ENCODE measurements at regions not wholly inside any gene's neighbourhood (a gene's known extent, or its start where the extent isn't known, plus 50 kb on each side); places are given as distances from the start of the nearest gene placed in this dataset.

DNA sequence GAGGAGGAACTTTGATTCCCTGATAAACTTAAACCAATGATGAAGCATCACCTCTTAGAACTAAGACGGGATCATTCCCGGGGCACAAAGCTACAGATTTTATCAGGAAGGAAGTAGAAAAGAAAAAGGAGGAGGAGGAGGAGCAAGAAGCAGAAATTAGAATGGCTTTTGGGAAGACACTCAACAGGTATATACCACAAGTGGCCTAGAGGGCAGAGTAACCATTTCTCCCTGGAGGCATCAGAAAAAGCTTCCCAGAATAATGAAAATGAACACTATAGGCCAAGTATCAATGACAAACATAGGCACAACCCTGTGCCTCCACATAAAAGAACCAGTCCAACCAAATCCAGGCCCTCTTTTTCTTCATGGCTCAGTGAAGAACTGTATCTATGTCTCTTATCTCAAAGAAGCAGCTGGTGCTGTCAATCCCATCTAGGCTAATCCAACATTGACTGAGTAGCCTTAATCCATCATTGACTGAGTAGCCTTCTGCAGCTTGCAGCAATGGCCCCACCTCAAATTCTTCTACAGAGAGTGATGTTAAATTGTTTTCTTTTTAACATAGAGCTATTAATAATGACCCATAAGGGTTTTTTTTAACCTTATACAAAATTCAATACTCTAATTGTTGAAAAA is 178.8 kb upstream of the KIF2A start:
- TF ChIP-seq POLR2AphosphoS5 (IDR thresholded peaks at IDR 0.05; ENCODE audit: low read depth, low read length), result no peak
- TF ChIP-seq, protein P1, sequence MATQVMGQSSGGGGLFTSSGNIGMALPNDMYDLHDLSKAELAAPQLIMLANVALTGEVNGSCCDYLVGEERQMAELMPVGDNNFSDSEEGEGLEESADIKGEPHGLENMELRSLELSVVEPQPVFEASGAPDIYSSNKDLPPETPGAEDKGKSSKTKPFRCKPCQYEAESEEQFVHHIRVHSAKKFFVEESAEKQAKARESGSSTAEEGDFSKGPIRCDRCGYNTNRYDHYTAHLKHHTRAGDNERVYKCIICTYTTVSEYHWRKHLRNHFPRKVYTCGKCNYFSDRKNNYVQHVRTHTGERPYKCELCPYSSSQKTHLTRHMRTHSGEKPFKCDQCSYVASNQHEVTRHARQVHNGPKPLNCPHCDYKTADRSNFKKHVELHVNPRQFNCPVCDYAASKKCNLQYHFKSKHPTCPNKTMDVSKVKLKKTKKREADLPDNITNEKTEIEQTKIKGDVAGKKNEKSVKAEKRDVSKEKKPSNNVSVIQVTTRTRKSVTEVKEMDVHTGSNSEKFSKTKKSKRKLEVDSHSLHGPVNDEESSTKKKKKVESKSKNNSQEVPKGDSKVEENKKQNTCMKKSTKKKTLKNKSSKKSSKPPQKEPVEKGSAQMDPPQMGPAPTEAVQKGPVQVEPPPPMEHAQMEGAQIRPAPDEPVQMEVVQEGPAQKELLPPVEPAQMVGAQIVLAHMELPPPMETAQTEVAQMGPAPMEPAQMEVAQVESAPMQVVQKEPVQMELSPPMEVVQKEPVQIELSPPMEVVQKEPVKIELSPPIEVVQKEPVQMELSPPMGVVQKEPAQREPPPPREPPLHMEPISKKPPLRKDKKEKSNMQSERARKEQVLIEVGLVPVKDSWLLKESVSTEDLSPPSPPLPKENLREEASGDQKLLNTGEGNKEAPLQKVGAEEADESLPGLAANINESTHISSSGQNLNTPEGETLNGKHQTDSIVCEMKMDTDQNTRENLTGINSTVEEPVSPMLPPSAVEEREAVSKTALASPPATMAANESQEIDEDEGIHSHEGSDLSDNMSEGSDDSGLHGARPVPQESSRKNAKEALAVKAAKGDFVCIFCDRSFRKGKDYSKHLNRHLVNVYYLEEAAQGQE (IDR thresholded peaks at IDR 0.05; ENCODE audit: insufficient read depth in 1 of 2, low read depth in 2 of 2, low read length in 2 of 2), result no peak
- no peak for TF ChIP-seq FOXP2 (optimal IDR thresholded peaks at IDR 0.05; ENCODE audit: borderline replicate concordance, extremely low read depth, extremely low read length, insufficient read depth)
- no peak for TF ChIP-seq TAF1 (IDR thresholded peaks at IDR 0.05; ENCODE audit: borderline replicate concordance, insufficient read depth, low read length)
- TF ChIP-seq SIN3A (IDR thresholded peaks at IDR 0.05; ENCODE audit: borderline replicate concordance, insufficient read depth, low read length), result no peak

GRCh38 chr5:62130107-62130506 is 175.9 kb upstream of the KIF2A start:
- TF ChIP-seq SIN3A (IDR thresholded peaks at IDR 0.05; ENCODE audit: borderline replicate concordance, insufficient read depth, low read length) (no peak), FOXP2 (optimal IDR thresholded peaks at IDR 0.05; ENCODE audit: borderline replicate concordance, extremely low read depth, extremely low read length, insufficient read depth) (no peak), POLR2AphosphoS5 (IDR thresholded peaks at IDR 0.05; ENCODE audit: low read depth, low read length) (no peak), TAF1 (IDR thresholded peaks at IDR 0.05; ENCODE audit: borderline replicate concordance, insufficient read depth, low read length) (no peak)
- TF ChIP-seq, protein P1 (IDR thresholded peaks at IDR 0.05; ENCODE audit: insufficient read depth in 1 of 2, low read depth in 2 of 2, low read length in 2 of 2), result no peak

DNA sequence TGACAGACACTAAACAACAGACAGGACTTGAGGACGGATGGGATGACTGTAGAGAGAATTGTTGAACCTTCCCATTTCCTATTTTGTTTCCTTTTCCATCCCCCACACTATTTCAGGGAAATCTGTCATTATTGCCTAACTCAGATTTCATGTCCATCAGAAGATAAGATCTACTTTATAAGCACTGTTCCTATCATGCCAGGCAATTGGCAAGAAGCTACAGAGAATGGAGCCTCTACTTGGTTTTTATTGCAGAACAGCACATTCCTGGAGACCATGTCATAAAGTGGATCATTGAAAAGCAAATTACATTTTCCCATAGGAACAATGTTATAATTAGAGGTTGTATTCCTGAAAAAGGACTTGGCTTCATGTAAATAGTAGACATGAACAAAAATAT is 173.7 kb upstream of the KIF2A start:
- TF ChIP-seq, protein P1 (IDR thresholded peaks at IDR 0.05; ENCODE audit: insufficient read depth in 1 of 2, low read depth in 2 of 2, low read length in 2 of 2), result no peak
- TF ChIP-seq SIN3A (IDR thresholded peaks at IDR 0.05; ENCODE audit: borderline replicate concordance, insufficient read depth, low read length) (no peak), TAF1 (IDR thresholded peaks at IDR 0.05; ENCODE audit: borderline replicate concordance, insufficient read depth, low read length) (no peak), FOXP2 (optimal IDR thresholded peaks at IDR 0.05; ENCODE audit: borderline replicate concordance, extremely low read depth, extremely low read length, insufficient read depth) (no peak), POLR2AphosphoS5 (IDR thresholded peaks at IDR 0.05; ENCODE audit: low read depth, low read length) (no peak)

- no peak for TF ChIP-seq TAF1 (IDR thresholded peaks at IDR 0.05; ENCODE audit: borderline replicate concordance, insufficient read depth, low read length)
These were observed 172.6 kb upstream of the KIF2A start for GRCh38 chr5:62133426-62133825.

DNA sequence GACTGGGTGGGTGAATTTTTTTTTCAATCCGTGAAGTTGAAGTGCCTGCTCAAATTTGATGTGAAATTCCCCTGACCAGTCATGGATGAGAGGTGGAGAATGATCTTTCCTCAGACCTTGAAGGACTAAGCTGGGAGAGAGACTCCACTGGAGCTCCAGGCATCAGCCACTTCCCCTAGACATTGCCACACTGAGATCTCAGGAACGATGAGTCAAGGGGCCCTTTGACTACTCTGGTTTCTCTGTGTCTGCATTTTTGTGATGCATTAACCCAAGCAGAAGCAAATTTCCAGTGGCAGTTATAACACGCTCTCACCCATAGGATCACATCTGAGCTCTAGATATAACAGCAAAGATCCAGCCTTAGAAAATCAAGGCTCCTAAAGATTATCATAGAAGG is 171.2 kb upstream of the KIF2A start:
- no peak for TF ChIP-seq SIN3A (IDR thresholded peaks at IDR 0.05; ENCODE audit: borderline replicate concordance, insufficient read depth, low read length)
- TF ChIP-seq, protein P1 (IDR thresholded peaks at IDR 0.05; ENCODE audit: insufficient read depth in 1 of 2, low read depth in 2 of 2, low read length in 2 of 2), result no peak
- no peak for TF ChIP-seq POLR2AphosphoS5 (IDR thresholded peaks at IDR 0.05; ENCODE audit: low read depth, low read length)
- no peak for TF ChIP-seq FOXP2 (optimal IDR thresholded peaks at IDR 0.05; ENCODE audit: borderline replicate concordance, extremely low read depth, extremely low read length, insufficient read depth)
- TF ChIP-seq TAF1 (IDR thresholded peaks at IDR 0.05; ENCODE audit: borderline replicate concordance, insufficient read depth, low read length), result no peak

Data from PFSK-1 (cell line).